ENCODE measurements at regions not wholly inside any gene's neighbourhood (a gene's known extent, or its start where the extent isn't known, plus 50 kb on each side); places are given as distances from the start of the nearest gene placed in this dataset.

- TF ChIP-seq POLR2AphosphoS5 (IDR thresholded peaks at IDR 0.05; ENCODE audit: low read depth, low read length), result no peak
- TF ChIP-seq REST (IDR thresholded peaks at IDR 0.05; ENCODE audit: insufficient read depth in 1 of 2, low read depth in 2 of 2, low read length in 2 of 2), result no peak
- TF ChIP-seq FOXP2 (optimal IDR thresholded peaks at IDR 0.05; ENCODE audit: borderline replicate concordance, extremely low read depth, extremely low read length, insufficient read depth), result no peak
- no peak for TF ChIP-seq SIN3A (IDR thresholded peaks at IDR 0.05; ENCODE audit: borderline replicate concordance, insufficient read depth, low read length)
- TF ChIP-seq TAF1 (IDR thresholded peaks at IDR 0.05; ENCODE audit: borderline replicate concordance, insufficient read depth, low read length), result no peak
Observed at GRCh38 chr6:66964216-66964615, 1257.2 kb upstream of the EYS start.

DNA sequence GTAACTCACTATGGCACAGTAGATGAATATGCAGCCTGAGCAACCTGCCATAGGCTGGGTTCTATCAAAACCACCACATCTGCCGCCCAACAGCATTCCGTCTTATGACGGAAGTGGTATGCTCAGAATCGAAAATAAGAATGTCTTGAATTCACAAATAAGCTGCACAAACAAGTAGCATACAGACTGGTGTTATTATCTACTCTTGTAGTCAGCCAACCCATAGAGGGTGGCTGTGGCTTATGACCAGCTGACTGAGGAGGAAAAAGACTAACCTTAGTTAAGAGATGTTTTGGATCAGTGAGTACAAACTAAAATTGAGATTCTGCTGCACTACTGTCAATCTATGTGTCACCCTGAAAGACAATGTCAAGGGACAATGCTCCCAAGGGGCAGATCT is 1255.1 kb upstream of the EYS start:
- TF ChIP-seq TAF1 (IDR thresholded peaks at IDR 0.05; ENCODE audit: borderline replicate concordance, insufficient read depth, low read length) (no peak), POLR2AphosphoS5 (IDR thresholded peaks at IDR 0.05; ENCODE audit: low read depth, low read length) (no peak), SIN3A (IDR thresholded peaks at IDR 0.05; ENCODE audit: borderline replicate concordance, insufficient read depth, low read length) (no peak), FOXP2 (optimal IDR thresholded peaks at IDR 0.05; ENCODE audit: borderline replicate concordance, extremely low read depth, extremely low read length, insufficient read depth) (no peak), REST (IDR thresholded peaks at IDR 0.05; ENCODE audit: insufficient read depth in 1 of 2, low read depth in 2 of 2, low read length in 2 of 2) (no peak)

- no peak for TF ChIP-seq TAF1 (IDR thresholded peaks at IDR 0.05; ENCODE audit: borderline replicate concordance, insufficient read depth, low read length)
- TF ChIP-seq SIN3A (IDR thresholded peaks at IDR 0.05; ENCODE audit: borderline replicate concordance, insufficient read depth, low read length), result no peak
- TF ChIP-seq POLR2AphosphoS5 (IDR thresholded peaks at IDR 0.05; ENCODE audit: low read depth, low read length), result no peak
- no peak for TF ChIP-seq REST (IDR thresholded peaks at IDR 0.05; ENCODE audit: insufficient read depth in 1 of 2, low read depth in 2 of 2, low read length in 2 of 2)
Observed at GRCh38 chr6:66961191-66961590, 1254.2 kb upstream of the EYS start.

- TF ChIP-seq POLR2AphosphoS5 (IDR thresholded peaks at IDR 0.05; ENCODE audit: low read depth, low read length) (no peak), REST (IDR thresholded peaks at IDR 0.05; ENCODE audit: insufficient read depth in 1 of 2, low read depth in 2 of 2, low read length in 2 of 2) (no peak), FOXP2 (optimal IDR thresholded peaks at IDR 0.05; ENCODE audit: borderline replicate concordance, extremely low read depth, extremely low read length, insufficient read depth) (no peak), SIN3A (IDR thresholded peaks at IDR 0.05; ENCODE audit: borderline replicate concordance, insufficient read depth, low read length) (no peak)
Observed at GRCh38 chr6:66949191-66949661, 1242.2 kb upstream of the EYS start.

GRCh38 chr6:66948106-66948505 is 1241.1 kb upstream of the EYS start:
- TF ChIP-seq REST (IDR thresholded peaks at IDR 0.05; ENCODE audit: insufficient read depth in 1 of 2, low read depth in 2 of 2, low read length in 2 of 2) (no peak), FOXP2 (optimal IDR thresholded peaks at IDR 0.05; ENCODE audit: borderline replicate concordance, extremely low read depth, extremely low read length, insufficient read depth) (no peak), TAF1 (IDR thresholded peaks at IDR 0.05; ENCODE audit: borderline replicate concordance, insufficient read depth, low read length) (no peak), SIN3A (IDR thresholded peaks at IDR 0.05; ENCODE audit: borderline replicate concordance, insufficient read depth, low read length) (no peak), POLR2AphosphoS5 (IDR thresholded peaks at IDR 0.05; ENCODE audit: low read depth, low read length) (no peak)
